GM21529 (cell line): ENCODE measurements at regions not wholly inside any gene's neighbourhood (a gene's known extent, or its start where the extent isn't known, plus 50 kb on each side); places are given as distances from the start of the nearest gene placed in this dataset.

Experiments
- ATAC-seq: cut with Tn5 transposase; IDR thresholded peaks from one replicate; pipeline ENCODE4 v1.9.1; 2021; ENCODE audit not compliant: unreplicated experiment

DNA sequence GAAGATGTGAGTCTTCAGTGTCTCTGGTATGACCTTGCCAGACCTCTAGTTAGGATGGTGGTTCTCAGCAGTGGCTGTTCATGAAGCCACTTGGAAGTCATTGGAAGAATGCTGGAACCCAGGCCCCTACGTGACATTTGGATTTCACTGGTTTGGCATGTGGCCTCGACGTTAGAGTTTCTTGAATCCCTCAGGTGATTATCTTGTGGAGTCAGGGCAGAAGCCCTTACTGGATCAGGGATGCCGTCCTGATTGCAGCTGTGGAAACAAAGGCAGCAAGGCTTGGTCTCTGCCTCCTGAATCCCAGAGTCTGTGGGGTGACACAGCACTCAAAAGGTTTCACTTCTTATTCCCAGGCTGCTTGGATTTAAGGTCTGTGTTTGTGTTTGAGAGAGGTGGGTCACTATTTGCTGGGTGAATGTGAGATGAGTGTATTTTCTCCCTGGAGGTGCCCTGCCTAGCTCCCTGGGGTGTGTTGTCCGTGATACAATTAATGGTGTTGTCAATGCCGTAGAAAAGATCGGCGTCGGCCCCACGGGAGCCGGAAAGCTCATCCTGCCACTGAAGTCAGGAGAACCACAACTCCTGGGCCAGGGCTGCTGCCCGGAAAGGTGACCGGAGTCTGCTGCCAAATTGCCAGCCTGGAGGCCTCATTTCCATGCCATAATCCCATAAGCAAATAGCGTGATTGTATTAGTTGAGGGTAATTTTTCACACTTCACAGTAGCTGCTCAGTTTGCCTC is 939.0 kb downstream of the BRD1 start:
- ATAC-seq, result no peak

DNA sequence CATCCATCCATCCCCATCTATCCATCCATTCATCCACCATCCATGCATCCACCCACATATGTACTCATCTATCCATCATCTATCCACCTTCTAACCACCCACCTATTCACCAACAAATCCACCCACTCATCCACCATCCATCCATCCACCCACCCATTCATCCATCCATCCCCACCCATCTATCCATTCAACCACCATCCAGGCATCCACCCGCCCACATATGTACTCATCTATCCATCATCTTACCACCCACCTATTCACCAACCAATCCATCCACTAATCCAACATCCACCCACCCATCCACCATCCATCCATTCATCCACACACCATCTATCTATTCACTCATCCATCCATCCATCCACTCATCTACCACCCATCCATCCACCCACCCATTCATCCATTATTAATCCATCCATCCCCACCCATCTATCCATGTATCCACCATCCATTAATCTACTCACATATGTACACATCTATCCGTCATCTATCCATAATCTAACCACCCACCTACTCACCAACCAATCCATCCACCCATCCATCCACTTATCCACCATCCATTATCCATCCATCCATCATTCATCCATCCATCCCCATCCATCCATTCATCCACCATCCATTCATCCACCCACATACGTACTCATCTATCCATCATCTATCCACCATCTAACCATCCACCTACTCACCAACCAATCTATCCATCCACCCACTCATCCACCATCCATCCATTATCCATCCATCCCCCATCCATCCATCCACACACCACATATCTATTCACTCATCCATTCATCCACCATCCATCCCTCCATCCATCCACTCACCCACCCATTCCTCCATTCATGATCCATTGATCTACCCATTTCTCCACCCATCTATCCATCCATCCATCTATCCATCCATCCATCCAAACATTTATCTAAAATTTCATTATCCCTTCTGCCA is 940.0 kb downstream of the BRD1 start:
- ATAC-seq, result no peak

- ATAC-seq, result no peak
Measured at GRCh38 chr22:48886604-48887393, 940.9 kb downstream of the BRD1 start.

- no peak for ATAC-seq
Measured at GRCh38 chr22:48885919-48886305, 941.8 kb downstream of the BRD1 start.

DNA sequence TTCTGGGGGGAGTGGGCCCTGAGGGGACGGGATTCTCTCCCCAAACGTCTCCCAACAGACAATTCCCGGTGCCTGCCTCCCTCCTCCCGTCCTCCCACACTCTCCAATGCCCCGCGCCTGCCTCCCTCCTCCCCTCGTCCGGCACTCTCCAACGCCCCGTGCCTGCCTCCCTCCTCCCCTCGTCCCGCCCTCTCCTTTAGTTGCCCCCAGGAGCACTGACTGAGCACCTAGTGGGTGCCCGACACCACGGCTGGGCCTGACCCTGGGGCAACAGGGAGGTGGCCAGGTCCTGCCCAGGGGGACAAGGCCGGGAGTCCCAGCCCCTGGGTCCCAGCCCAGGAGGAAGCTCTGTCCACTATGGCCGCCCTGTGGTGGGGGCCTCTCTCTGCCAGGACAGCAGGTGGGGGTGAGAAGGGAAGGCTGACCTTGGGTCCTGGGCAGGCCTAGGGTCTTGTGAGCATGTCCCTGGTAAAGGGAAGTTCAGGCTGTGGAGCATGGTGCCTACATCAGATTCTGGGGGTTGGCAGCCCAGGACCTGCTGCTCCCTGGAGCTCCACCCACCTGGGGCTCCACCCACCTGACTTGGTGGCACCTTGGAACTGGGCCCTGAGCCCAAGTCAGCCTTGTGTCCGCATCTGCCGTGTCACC is 942.3 kb downstream of the BRD1 start:
- ATAC-seq, result no peak

DNA sequence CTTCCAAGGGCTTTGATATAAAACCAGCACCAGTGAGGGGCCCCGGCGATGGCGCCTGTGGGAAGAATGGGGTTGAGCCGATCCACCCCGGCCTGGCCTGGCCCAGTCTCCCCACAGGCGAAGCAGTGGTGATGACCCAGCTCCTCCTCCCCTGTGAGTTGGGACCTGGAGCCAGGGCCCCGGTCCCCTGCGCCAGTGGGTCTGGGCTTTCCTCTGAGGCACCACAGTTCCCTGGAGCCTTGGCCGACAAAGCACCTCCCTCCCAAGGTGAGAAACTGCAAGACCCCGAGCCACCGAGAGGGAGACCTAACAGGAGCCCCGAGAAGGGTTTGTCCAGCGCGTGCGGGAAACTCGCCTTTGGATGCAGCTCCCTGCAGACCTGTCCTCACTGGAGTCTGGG is 942.9 kb downstream of the BRD1 start:
- ATAC-seq, result no peak

DNA sequence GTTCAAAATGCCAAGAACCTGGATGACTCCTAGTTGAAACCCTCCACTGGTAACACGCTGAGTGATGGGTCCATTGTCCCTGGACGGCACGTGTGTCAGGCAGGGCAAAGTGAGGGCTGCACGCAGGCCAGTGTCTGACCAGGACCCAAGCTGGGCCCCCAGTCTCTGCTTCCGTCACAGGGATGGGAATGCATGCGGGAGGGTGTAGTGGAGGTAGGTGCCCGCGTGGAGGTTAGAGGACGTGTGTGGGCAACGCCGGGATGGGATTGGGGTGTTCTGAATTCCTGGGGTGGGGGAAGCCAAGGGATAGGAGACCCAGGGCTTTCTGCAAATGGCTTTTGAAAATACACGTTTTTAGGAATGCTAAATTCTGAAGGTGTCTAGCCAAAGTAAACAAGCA is 943.3 kb downstream of the BRD1 start:
- no peak for ATAC-seq

DNA sequence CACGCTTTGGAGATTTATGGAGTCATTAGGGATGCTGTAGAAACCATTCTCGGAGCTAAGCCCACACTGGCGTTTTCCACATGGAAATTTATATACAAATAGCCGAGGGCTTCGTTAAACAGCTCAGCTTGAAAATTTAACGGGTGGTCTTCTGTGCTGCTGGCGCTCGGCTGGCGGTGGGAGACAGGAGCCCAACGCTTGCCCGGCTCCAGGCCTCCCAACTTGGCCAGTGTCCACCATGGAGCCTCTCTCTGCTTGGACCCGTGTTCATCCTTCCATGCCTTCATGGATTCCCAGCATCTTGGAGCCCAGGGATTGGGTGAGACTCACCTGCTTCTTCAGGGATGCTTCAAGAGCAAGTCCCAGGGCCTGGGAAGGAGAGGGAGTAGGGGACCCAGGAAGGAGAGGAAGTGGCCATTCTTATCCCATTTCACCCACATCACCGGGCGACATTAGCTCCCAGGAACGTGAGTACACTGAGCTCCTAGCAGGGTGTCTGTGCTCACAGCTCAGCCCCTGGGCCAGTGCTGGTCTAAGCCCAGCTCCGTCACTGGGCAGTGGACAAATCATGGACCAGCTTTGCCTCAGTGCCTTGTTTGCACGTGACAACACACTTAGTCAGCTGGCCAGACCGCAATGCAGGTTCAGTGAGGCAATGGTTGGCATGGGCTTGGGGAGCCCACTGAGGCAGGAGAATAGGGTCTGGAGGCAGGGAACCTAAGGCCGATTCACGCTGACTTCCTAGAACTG is 944.3 kb downstream of the BRD1 start:
- ATAC-seq, result no peak

- ATAC-seq, result no peak
Measured at GRCh38 chr22:48882636-48883200, 945.0 kb downstream of the BRD1 start.

GRCh38 chr22:48881326-48881980 is 946.2 kb downstream of the BRD1 start:
- no peak for ATAC-seq

DNA sequence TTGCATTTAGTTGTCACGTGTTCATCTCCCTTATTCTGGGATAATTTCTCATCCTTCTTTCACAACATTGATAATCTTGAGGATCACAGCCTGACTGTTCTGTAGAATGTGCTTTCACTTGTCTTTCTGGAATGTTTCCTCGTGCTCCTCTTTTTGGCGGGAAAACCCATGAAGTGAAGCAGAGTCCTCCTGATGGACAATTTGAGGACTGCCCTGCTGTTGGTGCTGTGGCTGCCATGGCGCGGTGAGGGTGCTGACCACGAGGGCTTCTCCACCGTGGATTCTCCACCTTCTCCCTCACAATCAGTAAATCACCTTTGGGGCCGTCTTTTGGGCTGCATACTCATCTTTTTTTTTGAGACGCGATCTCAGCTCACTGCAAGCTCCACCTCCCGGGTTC is 946.9 kb downstream of the BRD1 start:
- no peak for ATAC-seq

GRCh38 chr22:48876951-48877350 is 950.7 kb downstream of the BRD1 start:
- ATAC-seq, result no peak

DNA sequence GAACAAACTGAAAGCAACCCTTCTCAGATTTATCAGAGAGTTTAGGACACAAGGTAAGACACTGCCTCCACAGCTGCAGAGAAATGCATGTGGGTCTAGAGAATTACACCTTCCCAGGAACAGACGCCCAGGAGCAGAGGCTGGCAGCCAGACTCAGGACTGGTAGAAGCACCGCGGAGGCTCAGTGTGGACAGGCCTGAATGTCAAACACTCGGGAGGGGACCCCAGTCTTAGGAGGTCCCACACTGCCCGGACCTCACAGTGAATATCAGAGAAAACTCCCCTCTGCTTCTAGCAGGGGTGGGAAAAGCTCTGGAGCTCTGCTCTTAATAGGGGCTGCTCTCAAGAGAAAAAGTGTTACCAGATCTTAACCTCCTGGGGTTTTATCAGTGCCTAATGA is 952.7 kb downstream of the BRD1 start:
- no peak for ATAC-seq

- no peak for ATAC-seq
Measured at GRCh38 chr22:48873191-48873520, 954.5 kb downstream of the BRD1 start.

DNA sequence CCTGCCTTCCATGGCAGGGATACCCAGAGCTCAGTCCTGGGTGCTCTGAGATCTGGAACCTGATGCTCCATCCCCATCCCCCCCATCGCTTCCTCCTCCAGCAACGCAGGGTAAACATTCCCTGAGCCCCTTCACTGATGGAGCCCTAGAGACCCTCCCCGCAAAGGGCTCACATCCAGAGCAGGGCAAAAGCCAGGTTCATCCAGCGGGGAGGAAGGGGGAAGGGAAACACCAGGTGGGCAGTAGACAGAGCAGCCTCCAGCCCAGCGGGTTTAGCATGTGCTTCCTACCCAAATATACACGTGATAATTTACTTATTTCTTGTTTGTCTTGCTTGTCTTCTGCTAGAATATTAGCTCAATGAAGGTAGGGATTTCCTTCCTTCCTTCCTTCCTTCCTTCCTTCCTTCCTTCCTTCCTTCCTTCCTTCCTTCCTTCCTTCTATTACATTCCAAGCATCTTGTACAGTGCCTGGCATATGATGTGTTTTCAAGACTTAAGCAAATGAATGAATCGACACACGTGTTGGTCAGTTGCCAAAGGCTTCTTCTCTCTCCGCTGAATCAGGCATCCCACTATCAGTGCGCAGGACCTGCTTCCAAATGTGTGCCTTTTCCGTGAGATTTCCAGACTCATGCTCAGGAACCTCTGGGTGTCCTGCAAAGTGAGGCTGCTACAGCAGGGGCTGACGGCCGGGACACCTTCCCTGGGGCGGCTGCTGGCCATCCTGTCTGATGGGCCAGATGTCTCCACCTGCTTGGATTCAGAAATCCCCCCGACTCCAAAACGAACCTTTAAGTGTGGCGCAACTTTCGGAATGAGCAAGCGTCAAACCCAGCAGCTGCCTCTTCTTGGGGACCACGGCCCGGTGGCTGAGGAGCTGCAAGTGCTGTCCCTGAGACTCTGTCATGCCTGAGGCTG is 955.1 kb downstream of the BRD1 start:
- ATAC-seq, result no peak

- ATAC-seq, result no peak
Measured at GRCh38 chr22:48871176-48871840, 956.4 kb downstream of the BRD1 start.

GRCh38 chr22:48870436-48870835 is 957.2 kb downstream of the BRD1 start:
- ATAC-seq, result no peak

DNA sequence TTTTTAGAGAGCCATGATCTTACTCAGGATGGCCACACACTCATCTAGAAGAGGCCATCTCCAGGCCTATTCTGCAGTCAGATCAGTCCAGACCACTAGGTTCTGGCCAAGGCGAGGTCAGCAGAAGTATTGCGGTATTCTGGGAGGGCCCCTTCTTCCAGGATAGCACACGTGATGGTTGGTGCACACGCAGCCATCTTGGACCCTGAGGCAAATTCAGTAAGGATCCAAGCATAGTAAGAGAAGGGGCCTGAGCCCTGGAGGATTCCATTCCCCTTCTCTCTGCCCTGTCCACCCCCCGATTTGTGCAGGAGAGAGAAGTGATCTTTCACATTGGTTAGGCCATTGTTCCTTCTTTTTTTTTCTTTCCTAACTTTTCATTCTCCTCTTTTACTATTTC is 957.9 kb downstream of the BRD1 start:
- ATAC-seq, result no peak
